IMR-90 (cell line): ENCODE measurements at regions not wholly inside any gene's neighbourhood (a gene's known extent, or its start where the extent isn't known, plus 50 kb on each side); places are given as distances from the start of the nearest gene placed in this dataset.

Source experiments
- ATAC-seq: fragments of 200-7000 bp; cut with Tn5 transposase; 2 replicates; pipeline ENCODE4 v1.9.1; 2020; ENCODE audit warnings: low read depth, mild to moderate bottlenecking, moderate library complexity
- BruUV-seq: library from RNA; stranded (reverse); fragments of 400-500 nt; replicated peaks from 2 replicates; lab custom pipeline; 2021; lab: Mats Ljungman, UMichigan
- CTCF ChIA-PET: fragments of 300-600 bp; formaldehyde crosslinking; extraction: SDS; loops from one replicate; lab custom pipeline; 2021; ENCODE audit warnings: antibody characterized with exemption; lab: Yijun Ruan, JAX
- POLR2A ChIA-PET: fragments of 300-600 bp; sonication (Branson Sonifier 250); formaldehyde crosslinking; loops from one replicate; lab custom pipeline; 2022; ENCODE audit warnings: antibody characterized with exemption; ENCODE audit not compliant: unreplicated experiment; lab: Charles Lee
- DNase-seq: peaks from one replicate; pipeline ENCODE4 v3.0.0; 2013
- H2AFZ ChIP-seq: replicated peaks from 2 replicates; pipeline ENCODE3; 2013; ENCODE audit warnings: low read length, mild to moderate bottlenecking; ENCODE audit not compliant: poor library complexity
- H2AK5ac ChIP-seq: 2 replicates; pipeline ENCODE4 v1.6.1; 2013; ENCODE audit warnings: low read depth, low read length, inconsistent platforms
- H2AK9ac ChIP-seq: replicated peaks from 2 replicates; pipeline ENCODE3; 2013; ENCODE audit warnings: mild to moderate bottlenecking, low read depth, low read length, moderate library complexity; ENCODE audit not compliant: poor library complexity
- H2BK120ac ChIP-seq: 2 replicates; pipeline ENCODE4 v1.6.1; 2013; ENCODE audit warnings: low read depth, low read length, inconsistent platforms
- H2BK15ac ChIP-seq: 3 replicates; pipeline ENCODE4 v1.6.1; 2013; ENCODE audit warnings: low read depth, low read length, inconsistent platforms
- H2BK20ac ChIP-seq: 2 replicates; pipeline ENCODE4 v1.6.1; 2013; ENCODE audit warnings: low read depth, mild to moderate bottlenecking, inconsistent platforms, low read length, moderate library complexity
- H2BK5ac ChIP-seq: 2 replicates; pipeline ENCODE4 v1.6.1; 2013; ENCODE audit warnings: mild to moderate bottlenecking, low read depth, low read length, inconsistent platforms; ENCODE audit not compliant: poor library complexity, severe bottlenecking
- H3K14ac ChIP-seq: replicated peaks from 2 replicates; pipeline ENCODE4 v1.6.1; 2013; ENCODE audit warnings: low read depth, low read length, inconsistent platforms
- H3K18ac ChIP-seq: 2 replicates; pipeline ENCODE4 v1.6.1; 2013; ENCODE audit warnings: low read depth, low read length, control low read depth
- H3K23ac ChIP-seq: 2 replicates; pipeline ENCODE4 v1.6.1; 2013; ENCODE audit warnings: low read depth, low read length, inconsistent platforms
- H3K27ac ChIP-seq: 2 replicates; pipeline ENCODE4 v1.5.1; 2013; ENCODE audit warnings: mild to moderate bottlenecking, control low read depth, low read length; ENCODE audit not compliant: insufficient read depth
- H3K27me3 ChIP-seq: 2 replicates; pipeline ENCODE4 v1.6.1; 2013; ENCODE audit warnings: low read length; ENCODE audit not compliant: control insufficient read depth, insufficient read depth
- H3K36me3 ChIP-seq: 2 replicates; pipeline ENCODE4 v1.6.1; 2013; ENCODE audit warnings: low read length, mixed read lengths; ENCODE audit not compliant: control insufficient read depth, insufficient read depth
- H3K4ac ChIP-seq: 2 replicates; pipeline ENCODE4 v1.6.1; 2013; ENCODE audit warnings: low read depth, low read length, inconsistent platforms
- H3K4me1 ChIP-seq: 2 replicates; pipeline ENCODE4 v1.6.1; 2013; ENCODE audit warnings: low read length, mixed read lengths; ENCODE audit not compliant: control insufficient read depth, insufficient read depth
- H3K4me2 ChIP-seq: 2 replicates; pipeline ENCODE4 v1.6.1; 2013; ENCODE audit warnings: low read depth, mild to moderate bottlenecking, control low read depth, low read length, moderate library complexity
- H3K4me3 ChIP-seq: 2 replicates; pipeline ENCODE4 v1.5.1; 2013; ENCODE audit warnings: low read depth, mild to moderate bottlenecking, control low read depth, low read length, moderate library complexity; ENCODE audit not compliant: insufficient read depth
- H3K56ac ChIP-seq: 2 replicates; pipeline ENCODE4 v1.6.1; 2013; ENCODE audit warnings: low read length, inconsistent platforms; ENCODE audit not compliant: insufficient read depth; ENCODE audit errors: extremely low read depth
- H3K79me1 ChIP-seq, 2 experiments: 2 replicates each; pipeline ENCODE4 v1.6.1; 2013; ENCODE audit warnings: low read length in 2 of 2, inconsistent platforms in 1 of 2, low read depth in 1 of 2
- H3K9ac ChIP-seq: 2 replicates; pipeline ENCODE4 v1.6.1; 2013; ENCODE audit warnings: low read depth, low read length, control low read depth
- H3K9me1 ChIP-seq: 2 replicates; pipeline ENCODE4 v1.6.1; 2013; ENCODE audit warnings: low read length, inconsistent platforms; ENCODE audit not compliant: insufficient read depth
- H3K9me3 ChIP-seq: 2 replicates; pipeline ENCODE4 v1.6.1; 2013; ENCODE audit warnings: low read length; ENCODE audit not compliant: control insufficient read depth, insufficient read depth
- H4K20me1 ChIP-seq: 2 replicates; pipeline ENCODE4 v1.6.1; 2013; ENCODE audit warnings: low read length, inconsistent platforms; ENCODE audit not compliant: insufficient read depth
- H4K5ac ChIP-seq: 2 replicates; pipeline ENCODE4 v1.6.1; 2013; ENCODE audit warnings: mild to moderate bottlenecking, low read depth, low read length, control low read depth
- H4K8ac ChIP-seq, 2 experiments: 2 replicates each; pipeline ENCODE4 v1.6.1; 2013; ENCODE audit warnings: low read depth in 2 of 2, low read length in 2 of 2, control low read depth in 1 of 2, inconsistent platforms in 1 of 2
- H4K91ac ChIP-seq: 2 replicates; pipeline ENCODE4 v1.6.1; 2013; ENCODE audit warnings: low read depth, low read length, inconsistent platforms; ENCODE audit not compliant: insufficient read depth
- BHLHE40 ChIP-seq: fragments of 150-350 bp; IDR thresholded peaks from 2 replicates; pipeline ENCODE4 v1.6.1; 2016; ENCODE audit warnings: mild to moderate bottlenecking, low read depth, low read length
- CEBPB ChIP-seq: IDR thresholded peaks from 2 replicates; pipeline ENCODE4 v1.6.1; 2012; ENCODE audit warnings: low read depth, low read length, improper control_type of control experiment
- CHD1 ChIP-seq: IDR thresholded peaks from 2 replicates; pipeline ENCODE4 v1.6.1; 2012; ENCODE audit warnings: low read depth, low read length, improper control_type of control experiment
- CTCF ChIP-seq: conservative IDR thresholded peaks from 2 replicates; pipeline ENCODE4 v1.5.1; 2012; ENCODE audit warnings: mild to moderate bottlenecking, low read depth, low read length, improper control_type of control experiment
- ELK1 ChIP-seq: fragments of 150-350 bp; IDR thresholded peaks from 2 replicates; pipeline ENCODE4 v1.6.1; 2016; ENCODE audit warnings: low read depth, mild to moderate bottlenecking, low read length, moderate library complexity, borderline replicate concordance
- FOS ChIP-seq: fragments of 150-350 bp; IDR thresholded peaks from 2 replicates; pipeline ENCODE4 v1.6.1; 2016; ENCODE audit warnings: low read depth, low read length
- MAFK ChIP-seq: IDR thresholded peaks from 2 replicates; pipeline ENCODE4 v1.6.1; 2012; ENCODE audit warnings: low read depth, low read length, improper control_type of control experiment
- MAZ ChIP-seq: IDR thresholded peaks from 2 replicates; pipeline ENCODE4 v1.6.1; 2012; ENCODE audit warnings: low read depth, mild to moderate bottlenecking, low read length, improper control_type of control experiment, moderate library complexity, borderline replicate concordance
- MXI1 ChIP-seq: IDR thresholded peaks from 2 replicates; pipeline ENCODE4 v1.6.1; 2012; ENCODE audit warnings: low read depth, mild to moderate bottlenecking, low read length, moderate library complexity, borderline replicate concordance
- NFE2L2 ChIP-seq: fragments of 150-350 bp; IDR thresholded peaks from 2 replicates; pipeline ENCODE4 v1.6.1; 2016; ENCODE audit warnings: low read depth, mild to moderate bottlenecking, low read length
- POLR2A ChIP-seq: IDR thresholded peaks from 2 replicates; pipeline ENCODE4 v1.6.1; 2012; ENCODE audit warnings: mild to moderate bottlenecking, low read depth, low read length
- RAD21 ChIP-seq: IDR thresholded peaks from 2 replicates; pipeline ENCODE4 v1.6.1; 2012; ENCODE audit warnings: low read length, improper control_type of control experiment
- RCOR1 ChIP-seq: IDR thresholded peaks from 2 replicates; pipeline ENCODE4 v1.6.1; 2012; ENCODE audit warnings: mild to moderate bottlenecking, low read length, improper control_type of control experiment; ENCODE audit not compliant: insufficient replicate concordance
- RFX5 ChIP-seq: IDR thresholded peaks from 2 replicates; pipeline ENCODE4 v1.8.0; 2012; ENCODE audit warnings: low read depth, mild to moderate bottlenecking, low read length, moderate library complexity
- SMC3 ChIP-seq: fragments of 150-350 bp; IDR thresholded peaks from 2 replicates; pipeline ENCODE4 v1.6.1; 2016; ENCODE audit warnings: low read depth, mild to moderate bottlenecking, antibody characterized with exemption, low read length, moderate library complexity
- USF2 ChIP-seq: fragments of 150-350 bp; IDR thresholded peaks from 2 replicates; pipeline ENCODE4 v1.6.1; 2017; ENCODE audit warnings: mild to moderate bottlenecking, antibody characterized with exemption, low read length, low read depth
- WGBS, 2 experiments: methylation state at CpG; one replicate each; pipeline versions ENCODE4 v1.1.5 to v1.1.7; 2013; ENCODE audit warnings: missing lambda C conversion rate in 2 of 2; ENCODE audit not compliant: insufficient read length in 1 of 2; ENCODE audit errors: extremely low coverage in 2 of 2; 5-methylcytosine and 5-hydroxymethylcytosine counted together
- dilution Hi-C: fragments of 300-500 bp; cut with HindIII; formaldehyde crosslinking; loops from one replicate; pipeline ENCODE4 v1.14.3; 2018; ENCODE audit warnings: low sequenced_read_pairs; ENCODE audit not compliant: unreplicated experiment
- in situ Hi-C: fragments of 300-500 bp; cut with MboI; formaldehyde crosslinking; loops from 3 replicates; pipeline ENCODE4 v1.14.3; 2019; ENCODE audit warnings: low sequenced_read_pairs, inconsistent platforms, mixed read lengths
- intact Hi-C: fragments of 100-400 bp; cut with micrococcal nuclease; formaldehyde crosslinking; loops from 2 replicates; pipeline ENCODE4 v1.10.0; 2022

- DNase-seq = no peak
- no peak overlapping the region for H3K4me2 ChIP-seq
- H4K20me1 ChIP-seq = no peaks in the 10 kb centered on the region
- intact Hi-C loops = no loop called here
- no peak overlapping the region for H2AFZ ChIP-seq
- no peak overlapping the region for H2BK5ac ChIP-seq
- CTCF ChIA-PET = no interaction called here
- ATAC-seq = no peak
- POLR2A ChIA-PET = no interaction called here
- no peaks in the 10 kb centered on the region for H3K9me1 ChIP-seq
- no peak overlapping the region for H4K91ac ChIP-seq
- no CpG with 5 or more reads among the region's 6 CpGs for WGBS, 2 experiments
- no peak overlapping the region for H3K56ac ChIP-seq
- peaks cover 12% of the 10 kb centered on the region for H3K9me3 ChIP-seq
- no peak overlapping the region for H2AK5ac ChIP-seq
- no peak overlapping the region for H4K8ac ChIP-seq
- in situ Hi-C loops = no loop called here
- H3K27ac ChIP-seq = no peak overlapping the region
- TF ChIP-seq POLR2A = no peak
- no peak for TF ChIP-seq ELK1
- TF ChIP-seq FOS = no peak
- no peak for TF ChIP-seq CTCF
- no peak for TF ChIP-seq NFE2L2
- TF ChIP-seq CEBPB = no peak
- TF ChIP-seq USF2 = no peak
- TF ChIP-seq SMC3 = no peak
- TF ChIP-seq RAD21 = no peak
- no peak for TF ChIP-seq MXI1
- TF ChIP-seq CHD1 = no peak
- no peak for TF ChIP-seq RCOR1
- no peak for TF ChIP-seq MAFK
- TF ChIP-seq BHLHE40 = no peak
- no peak for TF ChIP-seq RFX5
- TF ChIP-seq MAZ = no peak
- dilution Hi-C loops = no loop called here
- H3K79me1 ChIP-seq = no peaks in the 10 kb centered on the region
- H3K4ac ChIP-seq = no peak overlapping the region
- no peaks in the 10 kb centered on the region for H3K36me3 ChIP-seq
- no peak overlapping the region for H3K4me3 ChIP-seq
- H3K4me1 ChIP-seq = no peaks in the 10 kb centered on the region
- no peak overlapping the region for H2AK9ac ChIP-seq
- no peak overlapping the region for H2BK120ac ChIP-seq
- H2BK15ac ChIP-seq = no peak overlapping the region
- no peaks in the 10 kb centered on the region for H3K27me3 ChIP-seq
- no peak overlapping the region for H3K18ac ChIP-seq
- no peak overlapping the region for H3K14ac ChIP-seq
- BruUV-seq = no TSS peak
- H3K23ac ChIP-seq = no peak overlapping the region
- H3K9ac ChIP-seq = no peak overlapping the region
- H2BK20ac ChIP-seq = no peak overlapping the region
- no peak overlapping the region for H4K5ac ChIP-seq
Observed at GRCh38 chr12:125503128-125503527, 437.9 kb downstream of the AACS start.
